Muscle of back (tissue), 3 donors: ENCODE measurements at regions not wholly inside any gene's neighbourhood (a gene's known extent, or its start where the extent isn't known, plus 50 kb on each side); places are given as distances from the start of the nearest gene placed in this dataset.

Experiments
- DNase-seq, 3 donors: peaks; one replicate each; pipeline versions ENCODE4 v3.0.0 to v3.0.0-alpha.2; 2013

- no peak for DNase-seq
Observed at GRCh38 chr9:4435197-4435596, 55.1 kb upstream of the SLC1A1 start.

DNA sequence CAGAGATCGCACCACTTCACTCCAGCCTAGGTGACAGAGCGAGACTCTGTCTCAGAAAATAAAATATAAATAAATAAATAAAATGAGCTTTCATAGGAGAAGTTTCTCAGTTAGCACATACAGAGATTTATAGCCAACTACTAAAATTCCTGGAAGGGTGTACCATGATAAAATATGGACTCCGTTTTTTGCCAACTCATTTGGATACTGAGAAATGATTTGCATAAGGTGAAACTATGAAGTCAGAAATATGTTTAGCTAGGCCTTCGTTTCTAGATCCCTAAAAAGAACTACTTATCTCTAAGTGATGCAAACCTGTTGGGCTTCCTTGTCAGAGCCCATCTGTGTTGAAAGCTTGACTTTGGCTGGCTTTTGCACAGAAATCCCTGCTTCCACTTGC, 56.9 kb upstream of the SLC1A1 start:
- DNase-seq = no peak

DNA sequence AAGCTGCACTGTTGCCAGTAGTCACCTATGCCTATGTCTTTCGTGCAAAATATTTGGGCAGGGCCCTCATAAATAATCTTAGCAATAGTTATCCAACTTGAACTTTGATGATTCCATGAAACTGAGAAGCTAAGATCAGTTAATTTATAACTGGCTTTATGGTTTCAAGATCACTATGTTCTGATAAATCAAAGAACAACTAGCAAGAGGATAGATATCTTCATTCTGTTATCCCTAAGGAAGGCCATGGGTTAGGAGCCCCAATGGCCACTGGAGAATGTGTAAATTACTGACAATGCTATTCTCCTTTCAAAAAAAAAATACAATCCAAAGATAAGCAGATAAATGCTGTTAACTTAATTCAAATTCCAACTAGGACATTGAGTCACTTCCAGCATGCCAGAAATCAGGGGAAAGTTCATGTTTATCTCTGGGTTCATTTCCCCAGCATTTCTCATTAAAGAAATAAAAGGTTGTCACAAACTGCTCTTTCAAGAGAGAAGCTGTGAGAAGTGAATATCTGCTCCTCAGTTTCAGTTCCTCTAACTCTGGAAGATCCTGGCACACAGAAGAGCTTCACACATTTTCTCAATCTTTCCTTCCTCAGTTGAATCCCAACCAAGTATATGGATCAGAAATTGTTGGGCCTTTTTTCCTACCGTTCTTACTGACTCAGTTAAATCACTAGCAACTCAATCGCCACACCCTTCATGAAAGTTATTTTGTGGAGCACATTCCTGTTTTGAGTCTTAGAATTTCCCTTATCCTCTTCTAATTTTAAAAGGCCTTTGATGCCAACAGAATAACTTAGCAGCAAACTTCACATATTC, 59.6 kb upstream of the SLC1A1 start:
- peak in 1 of 3 donors; percentile 5 for DNase-seq

DNA sequence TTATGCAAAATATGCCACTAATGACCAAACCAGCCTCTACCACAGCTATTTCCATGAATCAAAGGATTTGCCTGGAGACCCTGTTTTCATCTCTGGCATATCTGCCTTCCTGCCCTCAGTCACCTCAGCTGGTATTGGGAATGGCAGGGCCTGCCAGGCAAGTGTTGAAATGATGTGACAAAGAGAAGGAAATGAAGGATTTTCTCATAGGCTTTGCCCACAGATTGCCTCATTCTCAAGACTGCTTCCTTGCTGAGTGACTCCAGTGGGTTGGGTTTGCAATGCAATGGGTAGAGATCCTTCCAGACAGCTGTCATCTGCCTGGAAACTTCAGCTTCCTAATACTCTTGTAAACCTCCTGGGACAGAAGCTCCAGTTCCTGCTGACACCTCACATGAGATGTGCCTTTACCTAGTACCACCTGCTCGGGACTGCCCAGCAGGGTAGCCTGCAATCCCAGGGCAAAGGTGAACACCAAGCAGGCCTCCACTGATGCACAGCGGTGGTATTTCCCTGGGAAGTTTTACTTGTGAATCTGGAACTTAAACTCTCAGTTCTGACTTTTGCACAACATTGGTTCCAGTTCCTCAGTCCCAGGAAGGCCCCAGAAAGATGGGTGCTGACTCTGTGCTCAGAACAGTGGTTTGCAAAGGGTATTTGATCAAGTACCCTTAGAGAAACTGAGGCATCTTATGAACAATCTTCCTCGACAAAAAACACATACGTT, 64.8 kb upstream of the SLC1A1 start:
- no peak for DNase-seq

DNA sequence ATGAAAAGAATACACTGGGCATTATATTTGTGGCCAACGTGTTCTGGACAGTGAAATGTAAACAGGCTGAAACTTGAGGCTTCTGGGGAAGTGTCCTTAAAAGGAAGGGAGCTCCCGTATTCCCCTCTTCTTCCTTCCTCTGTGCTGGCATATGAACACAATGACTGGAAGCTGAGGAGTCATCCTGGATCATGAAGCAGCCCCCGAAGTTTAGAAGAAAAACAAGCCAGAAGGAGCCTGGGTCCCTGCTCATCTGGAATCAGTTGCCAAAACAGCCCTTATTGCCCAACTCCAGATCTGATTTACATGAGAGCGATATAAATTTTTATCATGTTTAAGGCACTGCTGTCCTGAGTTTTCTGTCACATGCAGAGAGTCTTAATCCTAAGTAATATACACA, 65.4 kb upstream of the SLC1A1 start:
- DNase-seq = no peak

- no peak for DNase-seq
Observed at GRCh38 chr9:4424038-4424437, 66.2 kb upstream of the SLC1A1 start.

GRCh38 chr9:4423207-4423610, 67.1 kb upstream of the SLC1A1 start:
- no peak for DNase-seq

- no peak for DNase-seq
Observed at GRCh38 chr9:4422495-4422894, 67.8 kb upstream of the SLC1A1 start.

GRCh38 chr9:4421847-4422246, 68.4 kb upstream of the SLC1A1 start:
- no peak for DNase-seq

GRCh38 chr9:4420351-4420750, 69.9 kb upstream of the SLC1A1 start:
- DNase-seq = no peak

GRCh38 chr9:4417578-4418325, 72.5 kb upstream of the SLC1A1 start:
- DNase-seq = no peak

- no peak for DNase-seq
Observed at GRCh38 chr9:4416467-4416866, 73.8 kb upstream of the SLC1A1 start.

DNA sequence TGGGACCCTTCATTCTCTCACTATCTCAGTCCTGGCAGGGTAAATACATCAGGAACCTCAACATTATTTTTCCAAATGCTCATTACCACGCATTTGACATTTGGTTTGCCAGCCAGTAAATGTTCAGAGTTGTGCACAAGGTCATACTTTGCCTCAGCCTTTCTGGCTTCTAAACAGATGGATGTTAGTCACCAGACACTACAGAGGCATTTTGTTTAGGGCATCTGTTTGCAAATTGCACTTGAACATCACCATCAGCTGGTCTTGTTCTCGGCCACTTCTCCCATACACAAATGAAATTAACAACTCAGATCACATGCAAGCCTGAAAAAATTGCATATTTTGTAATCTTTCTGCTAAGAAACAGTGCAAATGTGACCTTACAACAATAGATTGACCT, 75.0 kb upstream of the SLC1A1 start:
- DNase-seq = no peak

GRCh38 chr9:4413856-4414255, 76.4 kb upstream of the SLC1A1 start:
- DNase-seq = no peak

DNA sequence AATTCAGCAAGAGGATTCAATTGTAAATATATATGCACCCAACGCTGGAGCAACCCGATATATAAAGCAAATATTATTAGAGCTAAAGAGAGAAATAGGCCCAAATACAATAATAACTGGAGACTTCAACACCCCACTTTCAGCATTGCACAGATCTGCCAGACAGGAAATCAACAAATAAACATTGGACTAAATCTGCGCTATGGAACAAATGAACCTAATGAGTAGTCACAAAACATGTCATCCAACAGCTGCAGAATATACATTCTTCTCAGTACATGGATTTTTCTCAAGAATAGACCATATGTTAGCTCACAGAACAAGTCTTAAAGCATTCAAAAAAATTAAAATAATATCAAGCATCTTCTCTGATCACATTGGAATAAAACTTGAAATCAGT, 86.1 kb upstream of the SLC1A1 start:
- DNase-seq = no peak

DNA sequence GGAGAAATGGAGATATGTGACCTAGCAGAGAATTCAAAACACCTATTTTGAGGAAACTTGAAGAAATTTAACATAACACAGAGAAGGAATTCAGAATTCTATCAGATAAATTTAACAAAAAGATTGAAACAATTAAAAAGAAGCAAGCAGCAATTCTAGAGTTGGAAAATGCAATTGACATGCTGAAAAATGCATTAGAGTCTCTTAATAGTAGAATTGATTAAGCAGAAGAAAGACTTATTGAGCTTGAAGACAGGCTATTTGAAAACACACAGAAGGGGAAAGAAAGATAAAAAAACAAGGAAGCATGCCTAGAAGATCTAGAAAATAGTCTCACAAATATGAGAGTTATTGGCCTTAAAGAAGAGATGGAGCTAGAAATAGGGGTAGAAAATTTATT, 87.8 kb upstream of the SLC1A1 start:
- no peak for DNase-seq

DNA sequence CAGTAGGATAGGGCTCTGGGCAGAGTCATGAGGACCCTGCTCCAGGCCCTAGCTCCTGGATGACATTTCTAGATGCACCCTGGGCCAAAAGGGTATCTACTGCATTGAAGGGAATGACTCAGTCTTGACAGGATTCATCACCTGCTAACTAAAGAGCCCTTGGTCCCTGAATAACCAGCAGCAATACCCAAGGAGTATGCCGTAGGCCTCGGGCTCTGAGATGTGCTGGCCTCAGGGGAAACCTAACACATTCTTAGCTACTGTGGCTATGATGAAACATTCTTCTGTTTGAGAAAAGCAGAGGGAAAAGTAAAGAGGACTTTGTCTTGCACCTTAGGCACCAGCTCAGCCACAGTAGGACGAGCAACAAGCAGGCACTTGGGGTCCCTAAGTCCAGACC, 89.5 kb upstream of the SLC1A1 start:
- DNase-seq = no peak

DNA sequence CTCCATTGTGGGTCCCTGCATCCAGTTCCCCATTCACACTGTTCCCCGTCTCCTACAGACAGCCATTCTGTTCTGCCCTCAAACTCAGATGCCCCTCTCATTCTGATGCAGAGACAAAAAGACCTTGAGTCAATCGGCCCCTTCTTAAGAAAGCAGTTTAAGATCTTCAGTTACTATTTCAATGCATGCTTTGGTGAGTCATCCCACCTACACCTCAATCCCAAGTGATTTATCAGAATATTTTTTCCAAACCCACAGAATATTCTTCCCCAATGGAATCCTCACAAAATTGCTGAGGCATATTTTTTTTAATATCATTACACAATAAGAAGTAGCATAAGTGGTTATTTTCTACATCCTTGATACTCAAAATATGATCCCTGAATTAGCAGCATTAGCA, 92.4 kb upstream of the SLC1A1 start:
- DNase-seq = peak in 1 of 3 donors; percentile 24

DNA sequence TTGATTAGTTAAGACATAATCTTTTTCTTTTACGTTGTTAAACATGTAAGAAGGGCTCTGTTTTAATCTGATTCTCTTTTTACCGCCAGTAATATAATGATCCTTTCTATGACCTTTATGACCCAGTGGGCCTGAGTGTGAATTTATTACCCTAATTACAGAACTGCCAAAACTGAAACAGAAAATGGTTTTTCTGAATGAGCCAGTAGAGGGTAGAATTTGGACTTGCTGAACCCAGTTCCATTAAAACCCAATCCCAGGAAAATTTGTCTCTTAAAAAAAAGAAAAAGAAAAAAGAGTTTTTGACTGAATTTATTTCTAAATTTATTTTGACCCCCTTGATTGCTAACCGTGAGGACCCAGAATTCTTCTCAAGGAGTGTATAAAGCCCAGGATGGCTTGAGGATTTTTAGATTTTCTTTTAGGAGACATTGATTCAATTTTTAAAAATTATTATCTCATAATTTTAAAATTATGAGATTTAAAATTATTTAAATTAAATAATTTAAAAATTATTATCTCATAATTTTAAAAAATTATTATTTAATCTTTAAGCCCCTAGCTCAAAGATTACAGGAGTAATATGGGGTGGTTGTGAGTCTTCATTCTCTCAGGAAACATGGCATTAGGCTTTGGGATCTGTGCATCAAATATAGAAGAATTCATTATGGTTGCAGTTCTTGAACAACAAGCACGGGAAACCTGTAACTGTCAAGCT, 94.1 kb upstream of the GLIS3 start:
- DNase-seq = no peak

DNA sequence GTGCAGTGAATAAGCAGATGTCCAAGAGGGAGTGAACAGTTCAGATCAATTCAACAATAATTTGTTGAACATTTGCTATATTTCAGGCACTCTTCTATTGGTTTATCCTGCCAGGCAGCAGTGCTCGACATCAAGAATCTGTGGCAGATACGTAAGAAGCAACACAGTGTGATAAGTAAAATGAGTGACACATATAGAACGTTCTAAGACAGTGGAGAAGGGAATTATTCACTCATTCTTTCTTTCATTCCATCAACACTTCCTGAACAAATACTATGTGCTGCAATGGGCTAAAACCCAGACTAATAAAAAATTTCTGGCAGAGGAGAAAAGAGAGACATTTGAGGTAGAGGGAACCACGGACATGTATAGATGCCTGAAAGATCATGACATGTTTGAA, 89.9 kb upstream of the GLIS3 start:
- no peak for DNase-seq

DNA sequence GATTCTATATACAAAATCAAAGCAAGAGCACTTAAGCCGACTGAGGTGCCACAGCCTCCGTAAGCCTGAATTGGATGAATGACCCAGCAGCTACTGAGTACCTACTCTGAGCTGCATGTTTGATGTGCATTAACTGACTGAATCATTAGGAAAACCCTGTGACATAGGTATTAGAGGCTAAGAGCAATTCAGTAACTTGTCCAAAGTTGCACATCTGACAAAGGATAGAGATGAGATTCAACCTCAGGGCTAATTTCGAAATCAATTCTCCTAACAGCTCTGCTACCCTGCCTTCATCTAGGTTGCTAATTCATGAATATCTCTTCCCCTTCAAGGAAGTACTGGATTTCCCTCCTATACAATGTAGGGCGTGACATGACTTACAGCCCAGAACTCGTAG, 89.1 kb upstream of the GLIS3 start:
- DNase-seq = no peak

- DNase-seq = no peak
Observed at GRCh38 chr9:4386819-4387218, 87.0 kb upstream of the GLIS3 start.
